ENCODE measurements at regions not wholly inside any gene's neighbourhood (a gene's known extent, or its start where the extent isn't known, plus 50 kb on each side); places are given as distances from the start of the nearest gene placed in this dataset.

DNA sequence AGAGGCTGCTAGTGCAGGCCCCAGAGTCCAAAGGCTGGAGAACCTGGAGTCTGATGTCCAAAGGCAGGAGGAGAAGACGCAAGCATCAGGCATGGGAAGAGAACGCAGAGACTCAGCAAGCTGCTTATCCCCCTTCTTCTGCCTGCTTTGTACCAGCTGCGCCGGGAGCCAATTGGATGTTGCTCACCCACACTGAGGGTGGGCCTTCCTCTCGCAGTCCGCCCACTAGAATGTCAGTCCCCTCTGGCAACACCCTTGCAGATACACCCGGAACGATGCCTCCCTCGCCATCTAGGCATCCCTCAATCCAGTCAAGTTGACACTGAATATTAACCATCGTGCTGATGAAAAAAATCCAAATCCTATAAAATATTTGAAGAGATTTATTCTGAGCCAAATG lies 141.6 kb downstream of the TWIST2 start:
- TF ChIP-seq, protein P1, sequence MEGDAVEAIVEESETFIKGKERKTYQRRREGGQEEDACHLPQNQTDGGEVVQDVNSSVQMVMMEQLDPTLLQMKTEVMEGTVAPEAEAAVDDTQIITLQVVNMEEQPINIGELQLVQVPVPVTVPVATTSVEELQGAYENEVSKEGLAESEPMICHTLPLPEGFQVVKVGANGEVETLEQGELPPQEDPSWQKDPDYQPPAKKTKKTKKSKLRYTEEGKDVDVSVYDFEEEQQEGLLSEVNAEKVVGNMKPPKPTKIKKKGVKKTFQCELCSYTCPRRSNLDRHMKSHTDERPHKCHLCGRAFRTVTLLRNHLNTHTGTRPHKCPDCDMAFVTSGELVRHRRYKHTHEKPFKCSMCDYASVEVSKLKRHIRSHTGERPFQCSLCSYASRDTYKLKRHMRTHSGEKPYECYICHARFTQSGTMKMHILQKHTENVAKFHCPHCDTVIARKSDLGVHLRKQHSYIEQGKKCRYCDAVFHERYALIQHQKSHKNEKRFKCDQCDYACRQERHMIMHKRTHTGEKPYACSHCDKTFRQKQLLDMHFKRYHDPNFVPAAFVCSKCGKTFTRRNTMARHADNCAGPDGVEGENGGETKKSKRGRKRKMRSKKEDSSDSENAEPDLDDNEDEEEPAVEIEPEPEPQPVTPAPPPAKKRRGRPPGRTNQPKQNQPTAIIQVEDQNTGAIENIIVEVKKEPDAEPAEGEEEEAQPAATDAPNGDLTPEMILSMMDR (IDR thresholded peaks at IDR 0.05; ENCODE audit: low read length), result no peak
- TF ChIP-seq EZH2 (optimal IDR thresholded peaks at IDR 0.05; ENCODE audit: low read depth, low read length), result no peak

Measured in MM.1S (cell line).